ENCODE measurements at regions not wholly inside any gene's neighbourhood (a gene's known extent, or its start where the extent isn't known, plus 50 kb on each side); places are given as distances from the start of the nearest gene placed in this dataset.
"Not testable (repeated sequence)": the region's sequence is repeated elsewhere in the genome, so short reads cannot be mapped to it uniquely, and the experiment has no call there.

- no peak for DNase-seq (ENCODE audit: low spot score)
Measured at GRCh38 chr17:73889439-73889838, 245.2 kb upstream of the SDK2 start.

DNA sequence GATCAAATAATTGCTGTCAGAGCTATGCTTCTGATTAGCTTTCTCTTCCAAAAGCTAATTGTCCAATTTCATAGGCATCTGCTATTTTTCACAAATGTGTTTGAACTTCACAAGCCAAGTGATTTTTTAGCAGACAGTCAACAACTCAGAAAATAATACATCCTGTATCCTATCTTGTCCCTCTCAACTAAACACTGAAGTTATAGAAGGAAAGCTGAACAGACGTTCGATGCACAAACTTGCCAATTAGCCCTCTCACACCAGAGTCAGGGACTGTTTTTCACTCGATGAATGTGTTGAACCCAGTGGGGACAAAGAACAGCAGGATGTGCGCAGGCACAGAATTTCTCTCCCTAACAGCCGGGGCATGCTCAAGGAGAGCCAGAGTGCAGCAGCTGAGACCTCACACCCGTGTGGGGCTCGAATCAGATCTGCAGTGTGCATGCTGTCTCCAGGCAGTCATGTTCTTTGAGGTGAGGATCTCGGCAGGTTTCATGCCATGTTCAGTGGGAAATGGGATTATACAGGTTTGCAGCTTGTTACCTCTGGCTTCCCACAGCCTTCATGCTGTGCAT is 246.7 kb upstream of the SDK2 start:
- no peak for DNase-seq (ENCODE audit: low spot score)

DNA sequence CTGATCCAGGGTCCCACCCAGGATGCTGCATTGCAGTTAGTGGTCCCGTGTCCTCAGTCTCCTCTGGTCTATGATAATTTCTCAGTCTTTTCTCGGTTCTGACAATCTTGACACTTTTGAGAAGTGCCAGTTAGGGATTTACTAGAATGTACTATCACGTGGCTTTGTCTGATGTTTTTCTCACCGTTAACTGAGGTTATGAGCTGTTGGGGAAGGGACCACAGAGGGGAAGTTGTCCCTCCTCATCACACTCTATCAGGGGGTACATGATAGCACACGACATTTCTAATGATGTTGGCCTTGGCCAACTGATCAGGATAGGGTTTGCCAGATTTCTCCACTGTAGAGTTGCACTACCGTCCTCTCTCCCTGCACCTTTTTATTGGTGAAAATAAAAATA is 250.9 kb upstream of the SDK2 start:
- DNase-seq (ENCODE audit: low spot score), result no peak

DNA sequence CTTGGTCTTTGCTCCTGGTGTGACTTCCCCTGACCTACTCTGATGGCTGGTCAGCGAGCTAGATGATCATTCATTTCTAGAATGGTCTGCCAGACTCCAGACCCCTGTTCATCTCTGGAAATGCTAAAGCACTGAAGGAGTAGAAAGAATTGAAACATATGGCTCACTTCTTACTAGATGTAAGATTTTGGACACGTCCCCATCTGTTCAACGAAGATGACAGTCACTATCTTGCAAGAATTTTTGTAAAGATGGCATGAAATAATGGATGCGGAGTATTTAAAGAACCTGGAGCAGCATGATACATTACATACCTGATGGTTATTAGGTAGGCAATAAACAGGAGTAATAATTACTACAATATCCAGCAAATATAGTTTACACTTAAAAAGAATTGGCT is 252.7 kb upstream of the SDK2 start:
- no peak for DNase-seq (ENCODE audit: low spot score)

GRCh38 chr17:73899839-73900238 is 255.6 kb upstream of the SDK2 start:
- peak; percentile 8 for DNase-seq (ENCODE audit: low spot score)

- DNase-seq (ENCODE audit: low spot score), result no peak
Measured at GRCh38 chr17:73900516-73900915, 256.3 kb upstream of the SDK2 start.

DNA sequence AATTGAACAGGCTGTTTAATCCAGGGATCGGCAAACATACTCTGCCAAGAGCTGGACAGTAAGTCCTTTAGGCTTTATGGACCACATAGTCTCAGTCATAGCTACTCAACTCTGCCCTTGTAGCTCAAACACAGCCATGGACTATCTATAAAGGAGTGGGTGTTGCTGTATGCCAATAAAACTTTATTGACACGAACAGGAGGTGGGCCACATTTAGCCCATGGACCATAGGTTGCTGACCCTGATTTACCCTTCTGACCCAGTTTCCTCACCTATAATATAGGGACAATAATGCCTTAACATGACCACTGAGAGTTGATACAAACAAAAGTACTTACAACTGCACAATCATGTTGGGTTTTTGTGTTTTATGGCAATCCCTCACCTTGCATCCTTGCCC is 257.0 kb upstream of the SDK2 start:
- no peak for DNase-seq (ENCODE audit: low spot score)

GRCh38 chr17:73901661-73902415 is 257.6 kb upstream of the SDK2 start:
- peak; percentile 60 for DNase-seq (ENCODE audit: low spot score)

DNA sequence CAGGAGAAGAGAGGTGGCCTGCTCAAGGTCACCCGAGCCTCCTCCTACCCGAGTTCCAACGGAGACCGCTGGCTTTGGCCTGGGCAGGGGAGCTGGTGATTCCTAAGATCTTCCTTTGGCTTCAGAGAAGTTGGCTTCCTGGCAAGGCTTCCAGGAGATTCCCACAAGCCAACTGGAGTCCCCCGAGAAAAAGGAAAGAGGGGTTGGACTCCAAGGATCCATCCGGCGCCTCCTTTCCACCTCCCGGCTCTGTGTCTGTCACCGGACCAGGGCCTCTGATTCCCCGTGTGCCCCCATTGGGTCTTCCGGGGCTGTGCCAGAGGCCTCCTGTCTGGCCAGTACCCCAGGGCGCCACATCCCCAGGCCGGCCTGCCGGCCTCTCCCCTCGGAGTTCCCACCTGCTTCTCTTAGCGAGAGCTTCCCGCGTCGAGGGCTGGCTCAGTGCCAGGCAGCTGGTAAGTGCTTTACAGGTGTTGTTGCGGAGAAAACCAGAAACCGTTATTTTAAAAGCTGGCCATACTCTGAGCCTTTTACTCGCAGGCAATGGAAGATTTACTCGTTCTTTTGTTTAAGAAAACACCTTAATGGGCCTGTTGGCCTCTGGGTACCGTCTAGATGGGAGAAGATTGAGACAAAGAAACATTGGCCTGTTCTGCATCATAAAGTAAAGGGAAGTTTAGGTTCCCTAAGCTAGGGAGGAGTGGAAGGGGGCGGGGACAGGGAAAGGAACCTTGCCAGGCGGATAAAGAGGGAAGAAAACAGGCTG is 258.4 kb upstream of the SDK2 start:
- no peak for DNase-seq (ENCODE audit: low spot score)

GRCh38 chr17:73906896-73907870 is 262.9 kb upstream of the SDK2 start:
- no peak for DNase-seq (ENCODE audit: low spot score)

GRCh38 chr17:73909186-73909585 is 264.9 kb upstream of the SDK2 start:
- DNase-seq (ENCODE audit: low spot score), result no peak

GRCh38 chr17:73910206-73910605 is 266.0 kb upstream of the SDK2 start:
- DNase-seq (ENCODE audit: low spot score), result no peak

- DNase-seq (ENCODE audit: low spot score), result no peak
Measured at GRCh38 chr17:73910821-73911515, 266.7 kb upstream of the SDK2 start.

GRCh38 chr17:73911726-73912372 is 267.6 kb upstream of the SDK2 start:
- DNase-seq (ENCODE audit: low spot score), result no peak

DNA sequence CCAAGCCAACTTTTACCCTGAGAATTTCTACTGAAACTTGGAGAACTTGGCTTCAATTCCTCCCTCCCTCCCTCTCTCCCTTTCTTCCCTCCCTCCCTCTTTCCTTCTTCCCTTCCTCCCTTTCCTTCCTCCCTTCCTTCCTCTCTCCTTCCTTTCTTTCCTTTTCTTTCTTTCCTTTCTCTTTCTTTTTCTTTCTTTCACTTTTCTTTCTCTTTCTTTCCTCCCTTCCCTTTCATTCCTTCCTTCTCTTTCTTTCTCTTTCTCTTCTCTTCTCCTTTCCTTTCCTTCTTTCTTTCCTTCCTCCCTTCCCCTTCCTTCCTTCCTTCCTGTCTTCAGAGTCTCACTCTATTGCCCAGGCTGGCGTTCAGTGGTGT is 268.1 kb upstream of the SDK2 start:
- no peak for DNase-seq (ENCODE audit: low spot score)

DNA sequence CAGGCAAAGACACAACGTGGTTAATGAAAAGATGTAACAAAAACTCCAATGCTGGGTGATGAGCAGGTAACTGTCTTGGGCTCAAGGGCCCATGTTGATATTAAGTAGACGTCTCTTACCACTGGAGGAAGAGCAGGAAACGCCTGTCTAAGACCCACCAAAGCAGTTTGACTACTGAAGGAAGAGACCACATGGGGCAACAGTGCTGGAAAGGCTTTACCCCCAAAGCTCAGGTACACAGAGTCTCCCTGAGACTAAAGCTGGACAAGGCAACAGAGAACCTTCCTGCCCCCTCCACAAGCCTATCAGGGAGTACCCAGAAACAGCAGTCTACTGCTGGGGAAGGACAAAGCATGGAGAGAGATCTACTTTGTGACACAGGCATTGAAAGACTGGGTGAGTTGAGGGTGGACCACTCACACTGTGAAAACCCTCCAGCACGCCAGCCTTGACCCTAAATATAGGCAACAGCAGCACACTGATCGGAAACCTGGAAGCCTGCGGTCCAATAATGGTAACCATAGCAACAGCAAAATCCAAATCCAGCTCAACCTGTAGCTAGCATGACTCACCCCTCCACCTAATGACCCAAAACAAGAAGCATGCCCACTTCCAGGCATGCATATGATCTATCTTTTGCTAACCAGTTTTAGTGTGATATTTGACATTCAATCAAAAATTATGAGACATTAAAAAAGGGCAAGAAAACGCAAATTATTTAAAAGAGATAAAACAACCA is 270.5 kb upstream of the SDK2 start:
- no peak for DNase-seq (ENCODE audit: low spot score)

DNA sequence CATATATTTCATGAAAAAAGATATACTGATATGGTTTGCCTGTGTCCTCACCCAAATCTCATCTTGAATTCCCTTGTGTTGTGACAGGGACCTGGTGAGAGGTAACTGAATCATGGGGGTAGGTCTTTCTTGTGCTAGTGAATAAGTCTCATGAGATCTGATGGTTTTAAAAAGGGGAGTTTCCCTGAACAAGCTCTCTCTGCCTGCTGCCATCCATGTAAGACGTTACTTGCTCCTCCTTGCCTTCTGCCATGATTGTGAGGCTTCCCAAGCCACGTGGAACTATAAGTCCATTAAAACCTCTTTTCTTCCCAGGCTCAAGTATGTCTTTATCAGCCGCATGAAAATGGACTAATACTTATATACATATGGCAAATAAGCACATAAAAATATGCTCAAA is 274.8 kb upstream of the SDK2 start:
- not testable (repeated sequence) for DNase-seq (ENCODE audit: low spot score)

DNA sequence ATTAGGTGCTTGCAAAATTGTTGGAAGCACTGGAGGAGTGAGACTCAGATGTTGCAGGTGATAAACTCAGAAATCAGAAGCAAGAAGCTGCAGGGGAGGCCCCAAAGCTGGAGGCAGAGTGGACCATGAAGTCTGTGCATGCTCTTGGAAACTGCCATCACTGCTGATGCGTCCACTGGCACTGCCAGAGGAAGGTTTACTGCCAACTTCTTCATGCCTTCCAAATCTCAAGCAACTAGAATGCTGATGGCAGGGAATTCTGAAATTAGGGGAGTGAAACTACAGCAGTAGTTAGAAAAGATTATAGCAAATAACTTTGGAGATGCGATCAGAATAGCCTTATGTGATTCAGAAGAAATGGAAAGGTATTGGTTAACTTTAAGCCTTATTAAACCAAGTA is 277.1 kb upstream of the SDK2 start:
- DNase-seq (ENCODE audit: low spot score), result no peak

GRCh38 chr17:73924114-73924908 is 279.2 kb upstream of the RPL38 start:
- DNase-seq (ENCODE audit: low spot score), result no peak
